Caco-2 (cell line): ENCODE measurements at regions not wholly inside any gene's neighbourhood (a gene's known extent, or its start where the extent isn't known, plus 50 kb on each side); places are given as distances from the start of the nearest gene placed in this dataset.

Experiments used
- BruUV-seq: library from RNA; stranded (reverse); fragments of 400-500 nt; replicated peaks from 2 replicates; lab custom pipeline; 2021; lab: Mats Ljungman, UMichigan
- CTCF ChIA-PET: fragments of 300-600 bp; sonication (Branson Sonifier 250); formaldehyde crosslinking; loops from one replicate; lab custom pipeline; 2022; ENCODE audit warnings: antibody characterized with exemption; lab: Charles Lee
- POLR2A ChIA-PET: fragments of 300-600 bp; sonication (Branson Sonifier 250); formaldehyde crosslinking; loops from one replicate; lab custom pipeline; 2022; ENCODE audit warnings: antibody characterized with exemption; lab: Charles Lee
- DNase-seq, 2 experiments: peaks; one replicate each; pipeline versions ENCODE4 v3.0.0 to v3.0.0-alpha.2; 2020 to 2022
- H3K27me3 ChIP-seq: replicated peaks from 2 replicates; pipeline ENCODE4 v1.6.0; 2011; ENCODE audit warnings: low read length; ENCODE audit not compliant: control insufficient read depth, insufficient read depth
- H3K36me3 ChIP-seq: 2 replicates; pipeline ENCODE4 v1.5.1; 2011; ENCODE audit warnings: low read length; ENCODE audit not compliant: control insufficient read depth, insufficient read depth
- H3K4me1 ChIP-seq: fragments of 250-450 bp; sonication (Bioruptor Pico); 2 replicates; pipeline ENCODE4 v1.5.1; 2020; ENCODE audit warnings: mild to moderate bottlenecking
- H3K4me3 ChIP-seq: 2 replicates; pipeline ENCODE4 v1.5.1; 2011; ENCODE audit warnings: low read depth, mild to moderate bottlenecking, control low read depth, low read length
- H3K9me3 ChIP-seq: fragments of 250-450 bp; sonication (Bioruptor Pico); 2 replicates; pipeline ENCODE4 v1.5.1; 2020; ENCODE audit warnings: mild to moderate bottlenecking, moderate library complexity
- H3K27ac Mint-ChIP-seq: one replicate; pipeline ENCODE4 v1.8.0; 2022; ENCODE audit warnings: mixed read lengths; ENCODE audit not compliant: unreplicated experiment
- H3K27me3 Mint-ChIP-seq: one replicate; pipeline ENCODE4 v1.8.0; 2022; ENCODE audit warnings: mixed read lengths; ENCODE audit not compliant: insufficient read depth, unreplicated experiment
- H3K36me3 Mint-ChIP-seq: one replicate; pipeline ENCODE4 v1.8.0; 2022; ENCODE audit warnings: mild to moderate bottlenecking, mixed read lengths; ENCODE audit not compliant: insufficient read depth, unreplicated experiment
- H3K4me1 Mint-ChIP-seq: one replicate; pipeline ENCODE4 v1.8.0; 2022; ENCODE audit warnings: low read depth, mixed read lengths; ENCODE audit not compliant: unreplicated experiment
- H3K4me3 Mint-ChIP-seq: one replicate; pipeline ENCODE4 v1.8.0; 2022; ENCODE audit warnings: mild to moderate bottlenecking, moderate library complexity, mixed read lengths; ENCODE audit not compliant: unreplicated experiment
- H3K9me3 Mint-ChIP-seq: one replicate; pipeline ENCODE4 v1.8.0; 2022; ENCODE audit warnings: mixed read lengths; ENCODE audit not compliant: unreplicated experiment
- CTCF ChIP-seq, 2 experiments: fragments of 200-600 bp in 1 of 2; IDR thresholded peaks; 1 replicate in 1 of 2; 2 replicates in 1 of 2; pipeline versions ENCODE4 v1.5.1 to v1.8.0; 2011 to 2022; ENCODE audit warnings: antibody characterized with exemption in 1 of 2, control low read depth in 1 of 2, inconsistent platforms in 1 of 2, low read depth in 1 of 2, low read length in 1 of 2, mild to moderate bottlenecking in 1 of 2, moderate library complexity in 1 of 2; ENCODE audit not compliant: insufficient read depth in 1 of 2, severe bottlenecking in 1 of 2, unreplicated experiment in 1 of 2
- intact Hi-C: fragments of 100-400 bp; cut with micrococcal nuclease; formaldehyde crosslinking; loops from one replicate; pipeline ENCODE4 v1.10.0; 2022; ENCODE audit not compliant: unreplicated experiment

GRCh38 chr5:135183464-135183863, 149.4 kb upstream of the PITX1 start:
- no TSS peak for BruUV-seq
- Histone ChIP-seq H3K4me1 (peaks cover 60% of the 10 kb centered on the region), H3K9me3 (no peaks in the 10 kb centered on the region), H3K27me3 (no peaks in the 10 kb centered on the region), H3K4me3 (no peak overlapping the region), H3K36me3 (no peaks in the 10 kb centered on the region)
- Mint-ChIP-seq H3K27me3 (no peaks in the 10 kb centered on the region), H3K36me3 (peaks cover 7% of the 10 kb centered on the region), H3K4me1 (peaks cover 39% of the 10 kb centered on the region), H3K27ac (no peak overlapping the region), H3K4me3 (no peak overlapping the region), H3K9me3 (no peaks in the 10 kb centered on the region)
- no peak for TF ChIP-seq CTCF (IDR thresholded peaks at IDR 0.05; ENCODE audit: insufficient read depth in 1 of 2, low read depth in 1 of 2, low read length in 1 of 2, severe bottlenecking in 1 of 2, unreplicated experiment in 1 of 2)
- POLR2A ChIA-PET = interaction anchor here (0.7 kb wide), 1 partner anchor 12 kb away, joined by 11 read pairs; no protein-coding TSS in a partner anchor
- CTCF ChIA-PET = interaction anchor here (1.5 kb wide), 1 partner anchor 136 kb away, joined by 3 read pairs; no protein-coding TSS in a partner anchor
- intact Hi-C loops = no loop called here
- DNase-seq = no peak

GRCh38 chr5:135182675-135183074, 148.6 kb upstream of the PITX1 start:
- no peak for TF ChIP-seq CTCF (IDR thresholded peaks at IDR 0.05; ENCODE audit: insufficient read depth in 1 of 2, low read depth in 1 of 2, low read length in 1 of 2, severe bottlenecking in 1 of 2, unreplicated experiment in 1 of 2)
- BruUV-seq = no TSS peak
- Mint-ChIP-seq H3K36me3 (peaks cover 7% of the 10 kb centered on the region), H3K27me3 (no peaks in the 10 kb centered on the region), H3K4me3 (no peak overlapping the region), H3K9me3 (no peaks in the 10 kb centered on the region), H3K27ac (no peak overlapping the region), H3K4me1 (peaks cover 40% of the 10 kb centered on the region)
- H3K4me3 ChIP-seq = no peak overlapping the region
- POLR2A ChIA-PET = interaction anchor here (0.7 kb wide), 1 partner anchor 11 kb away, joined by 11 read pairs; no protein-coding TSS in a partner anchor
- no peaks in the 10 kb centered on the region for H3K9me3 ChIP-seq
- peaks cover 53% of the 10 kb centered on the region for H3K4me1 ChIP-seq
- CTCF ChIA-PET = no interaction called here
- no peaks in the 10 kb centered on the region for H3K27me3 ChIP-seq
- no peak for DNase-seq
- no peaks in the 10 kb centered on the region for H3K36me3 ChIP-seq
- intact Hi-C loops = no loop called here

- no peaks in the 10 kb centered on the region for H3K27me3 ChIP-seq
- TF ChIP-seq CTCF (IDR thresholded peaks at IDR 0.05; ENCODE audit: insufficient read depth in 1 of 2, low read depth in 1 of 2, low read length in 1 of 2, severe bottlenecking in 1 of 2, unreplicated experiment in 1 of 2) = no peak
- peaks cover 30% of the 10 kb centered on the region for H3K4me1 Mint-ChIP-seq
- DNase-seq = no peak
- no peak overlapping the region for H3K4me3 Mint-ChIP-seq
- no peaks in the 10 kb centered on the region for H3K9me3 Mint-ChIP-seq
- H3K4me3 ChIP-seq = no peak overlapping the region
- no peaks in the 10 kb centered on the region for H3K36me3 ChIP-seq
- peaks cover 7% of the 10 kb centered on the region for H3K36me3 Mint-ChIP-seq
- ChIA-PET POLR2A (no interaction called here), CTCF (interaction anchor here (0.6 to 0.8 kb wide), 2 partner anchors 128 kb away, joined by 4 to 5 read pairs; no protein-coding TSS in a partner anchor)
- H3K4me1 ChIP-seq = peaks cover 43% of the 10 kb centered on the region
- no TSS peak for BruUV-seq
- intact Hi-C loops = no loop called here
- no peaks in the 10 kb centered on the region for H3K9me3 ChIP-seq
- no peak overlapping the region for H3K27ac Mint-ChIP-seq
- no peaks in the 10 kb centered on the region for H3K27me3 Mint-ChIP-seq
Observed at GRCh38 chr5:135181653-135182052, 147.6 kb upstream of the PITX1 start.
